Stomach (tissue), 8 donors: ENCODE measurements at regions not wholly inside any gene's neighbourhood (a gene's known extent, or its start where the extent isn't known, plus 50 kb on each side); places are given as distances from the start of the nearest gene placed in this dataset.

ENCODE experiments used
- DNase-seq, 2 donors: peaks; one replicate each; pipeline versions ENCODE4 v3.0.0 to v3.0.0-alpha.2; 2013 to 2019
- H3K27ac ChIP-seq, 5 donors: fragments of 200-600 bp in 4 of 5; sonication (generic) in 4 of 5; one replicate each; pipeline ENCODE4 v1.5.1; 2013 to 2019; ENCODE audit warnings: mild to moderate bottlenecking in 1 of 5, moderate library complexity in 1 of 5
- H3K27me3 ChIP-seq, 3 donors: fragments of 200-600 bp; sonication (generic); one replicate each; pipeline ENCODE4 v1.5.1; 2017 to 2019; ENCODE audit warnings: mixed run types in 1 of 3
- H3K36me3 ChIP-seq, 4 donors: fragments of 200-600 bp; sonication (generic); 1 replicate in 3 of 4; 2 replicates in 1 of 4; pipeline ENCODE4 v1.5.1; 2016 to 2019
- H3K4me1 ChIP-seq, 4 donors: fragments of 200-600 bp; sonication (generic); one replicate each; pipeline ENCODE4 v1.5.1; 2016 to 2019
- H3K4me3 ChIP-seq, 4 donors: fragments of 200-600 bp; sonication (generic) in 3 of 4; one replicate each; pipeline ENCODE4 v1.5.1; 2016 to 2019; ENCODE audit warnings: mild to moderate bottlenecking in 1 of 4
- H3K9me3 ChIP-seq, 4 donors: fragments of 200-600 bp; sonication (generic); one replicate each; pipeline ENCODE4 v1.5.1; 2016 to 2019
- CTCF ChIP-seq, 7 experiments: fragments of 450-650 bp in 4 of 7; fragments of 200-600 bp in 3 of 7; sonication (generic) in 3 of 7; IDR thresholded peaks; one replicate each; pipeline ENCODE4 v1.5.1; 2016 to 2019; ENCODE audit warnings: antibody characterized with exemption in 7 of 7, control low read depth in 2 of 7, mild to moderate bottlenecking in 1 of 7
- EP300 ChIP-seq: sonication (generic); formaldehyde crosslinking; IDR thresholded peaks from one replicate; pipeline ENCODE4 v1.6.1; 2017; ENCODE audit warnings: antibody characterized with exemption
- POLR2A ChIP-seq, 4 donors: fragments of 450-650 bp; IDR thresholded peaks; one replicate each; pipeline ENCODE4 v1.6.1; 2016; ENCODE audit warnings: antibody characterized with exemption in 4 of 4, control low read depth in 2 of 4, mild to moderate bottlenecking in 1 of 4, moderate library complexity in 1 of 4
- POLR2AphosphoS5 ChIP-seq, 3 donors: sonication (generic); formaldehyde crosslinking; IDR thresholded peaks; one replicate each; pipeline ENCODE4 v1.6.1; 2016; ENCODE audit warnings: antibody characterized with exemption in 3 of 3
- WGBS, 5 donors: extraction: QIAGEN DNeasy Blood & Tissue Kit in 3 of 5; methylation state at CpG; one replicate each; pipeline versions ENCODE4 v1.1.5 to v1.1.7; 2013 to 2018; 5-methylcytosine and 5-hydroxymethylcytosine counted together
- intact Hi-C: fragments of 100-400 bp; cut with DNase I; formaldehyde crosslinking; loops from one replicate; pipeline ENCODE4 v1.15.1; 2023; ENCODE audit warnings: low total_unique reads
- donor health status: healthy with polysubstance abuse.
- donor health status: Bipolar disorder and iron deficiency.
- donor health status: healthy.

GRCh38 chr10:131461093-131461492 is 149.6 kb upstream of the TCERG1L start:
- TF ChIP-seq POLR2A (IDR thresholded peaks at IDR 0.05) (no peak), POLR2AphosphoS5 (IDR thresholded peaks at IDR 0.05) (no peak), CTCF (IDR thresholded peaks at IDR 0.05) (no peak), EP300 (no peak)
- intact Hi-C loops: no loop called here
- peaks cover 0 to 58% (median 3%) of the 10 kb centered on the region in 3 donors for H3K27me3 ChIP-seq
- no peaks in the 10 kb centered on the region for H3K4me1 ChIP-seq
- DNase-seq: no peak
- H3K36me3 ChIP-seq: no peaks in the 10 kb centered on the region
- H3K27ac ChIP-seq: no peak overlapping the region
- 27 to 63% (median 42%) methylated on average over 5 of the region's 5 CpGs for WGBS, 5 donors
- no peak overlapping the region for H3K4me3 ChIP-seq
- no peaks in the 10 kb centered on the region for H3K9me3 ChIP-seq

DNA sequence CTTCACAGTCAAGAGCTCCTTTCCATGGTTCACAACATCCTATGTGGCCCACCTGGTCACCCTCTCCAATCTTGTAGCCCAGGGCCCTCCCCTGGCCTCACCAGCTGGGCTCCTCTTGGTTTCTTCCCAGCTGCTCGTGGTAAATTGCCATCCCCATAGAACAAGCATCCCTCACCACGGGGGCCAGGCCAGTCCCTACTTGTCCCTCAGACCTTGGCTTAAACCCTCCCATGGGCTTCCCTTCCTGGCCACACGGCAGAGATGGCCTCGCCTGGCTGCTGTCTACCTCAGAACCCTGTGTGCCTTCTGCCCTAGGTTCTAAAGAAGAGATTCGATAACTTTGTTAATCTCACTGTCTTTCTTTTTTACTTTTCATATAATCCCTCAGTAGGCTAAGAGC is 153.3 kb upstream of the TCERG1L start:
- Histone ChIP-seq H3K4me1 (no peaks in the 10 kb centered on the region), H3K27ac (no peak overlapping the region), H3K9me3 (no peaks in the 10 kb centered on the region), H3K4me3 (no peak overlapping the region), H3K27me3 (peaks cover 0 to 42% (median 3%) of the 10 kb centered on the region in 3 donors), H3K36me3 (no peaks in the 10 kb centered on the region)
- 68 to 83% (median 79%) methylated on average over 4 to 5 of the region's 5 CpGs for WGBS, 5 donors
- DNase-seq: no peak
- intact Hi-C loops: no loop called here
- TF ChIP-seq POLR2A (IDR thresholded peaks at IDR 0.05) (no peak), POLR2AphosphoS5 (IDR thresholded peaks at IDR 0.05) (no peak), CTCF (IDR thresholded peaks at IDR 0.05) (no peak), EP300 (no peak)

GRCh38 chr10:131469551-131469950 is 158.0 kb upstream of the TCERG1L start:
- no peaks in the 10 kb centered on the region for H3K36me3 ChIP-seq
- no peaks in the 10 kb centered on the region for H3K4me1 ChIP-seq
- no peak for DNase-seq
- peaks cover 0 to 32% (median 0%) of the 10 kb centered on the region in 3 donors for H3K27me3 ChIP-seq
- no peak overlapping the region for H3K27ac ChIP-seq
- intact Hi-C loops: no loop called here
- no peak overlapping the region for H3K4me3 ChIP-seq
- 43 to 59% (median 47%) methylated on average over 2 of the region's 2 CpGs for WGBS, 5 donors
- TF ChIP-seq CTCF (IDR thresholded peaks at IDR 0.05) (no peak), EP300 (no peak), POLR2A (IDR thresholded peaks at IDR 0.05) (no peak), POLR2AphosphoS5 (IDR thresholded peaks at IDR 0.05) (no peak)
- no peaks in the 10 kb centered on the region for H3K9me3 ChIP-seq

DNA sequence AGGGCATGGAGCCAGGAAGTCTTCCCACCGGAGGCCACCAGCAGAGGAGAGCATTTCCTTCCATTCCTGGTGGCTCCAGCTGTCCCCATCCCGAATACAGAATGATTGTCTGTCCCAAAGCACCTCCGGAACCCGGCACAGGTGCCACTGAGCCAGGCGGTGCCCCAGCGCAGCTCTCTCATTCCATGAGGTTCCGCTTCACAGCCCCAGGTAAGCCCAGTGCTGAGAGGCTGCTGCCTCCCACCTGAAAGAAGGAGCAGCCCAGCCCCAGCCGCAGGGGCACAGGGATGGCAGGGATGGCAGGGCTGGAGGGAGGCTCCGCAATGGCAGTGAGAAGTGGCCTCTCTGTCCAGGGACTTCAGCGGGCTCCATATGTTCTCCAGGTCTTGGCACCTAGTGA is 162.1 kb upstream of the TCERG1L start:
- peaks cover 0 to 4% (median 0%) of the 10 kb centered on the region in 4 donors for H3K4me1 ChIP-seq
- no peak for TF ChIP-seq POLR2AphosphoS5 (IDR thresholded peaks at IDR 0.05)
- TF ChIP-seq POLR2A (IDR thresholded peaks at IDR 0.05): no peak
- no peak for TF ChIP-seq EP300
- TF ChIP-seq CTCF (IDR thresholded peaks at IDR 0.05): no peak
- no peaks in the 10 kb centered on the region for H3K9me3 ChIP-seq
- intact Hi-C loops: no loop called here
- no peaks in the 10 kb centered on the region for H3K36me3 ChIP-seq
- H3K4me3 ChIP-seq: no peak overlapping the region
- no peak for DNase-seq
- whole genome bisulfite sequencing, 5 donors: 80 to 94% (median 92%) methylated on average over 6 to 10 of the region's 10 CpGs
- H3K27me3 ChIP-seq: peaks cover 0 to 38% (median 0%) of the 10 kb centered on the region in 3 donors
- H3K27ac ChIP-seq: no peak overlapping the region
